ENCODE measurements at regions not wholly inside any gene's neighbourhood (a gene's known extent, or its start where the extent isn't known, plus 50 kb on each side); places are given as distances from the start of the nearest gene placed in this dataset.

DNA sequence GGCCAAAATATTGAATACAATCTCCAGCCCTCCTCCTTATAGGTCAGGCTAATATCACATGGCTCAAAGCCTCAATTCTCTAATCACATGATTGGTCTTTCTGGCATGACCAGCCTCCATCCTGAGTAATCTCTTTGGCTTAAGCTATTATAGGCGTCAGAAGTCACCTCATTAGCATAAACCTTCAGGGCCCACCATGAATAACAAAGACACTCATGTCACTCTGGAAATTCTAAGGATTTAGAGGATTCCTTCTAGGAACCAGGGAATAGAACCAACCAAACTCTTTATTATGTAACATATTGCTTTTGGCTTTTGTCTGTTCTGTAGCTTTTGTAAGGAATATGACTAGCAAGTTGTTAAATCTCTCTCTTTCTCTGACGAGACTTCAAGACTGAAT is 109.2 kb upstream of the IGFBP7 start:
- DNase-seq (ENCODE audit: low read depth in 1 of 2, low spot score in 1 of 2): no peak
- H3K36me3 ChIP-seq: no peaks in the 10 kb centered on the region
- TF ChIP-seq, protein P1, sequence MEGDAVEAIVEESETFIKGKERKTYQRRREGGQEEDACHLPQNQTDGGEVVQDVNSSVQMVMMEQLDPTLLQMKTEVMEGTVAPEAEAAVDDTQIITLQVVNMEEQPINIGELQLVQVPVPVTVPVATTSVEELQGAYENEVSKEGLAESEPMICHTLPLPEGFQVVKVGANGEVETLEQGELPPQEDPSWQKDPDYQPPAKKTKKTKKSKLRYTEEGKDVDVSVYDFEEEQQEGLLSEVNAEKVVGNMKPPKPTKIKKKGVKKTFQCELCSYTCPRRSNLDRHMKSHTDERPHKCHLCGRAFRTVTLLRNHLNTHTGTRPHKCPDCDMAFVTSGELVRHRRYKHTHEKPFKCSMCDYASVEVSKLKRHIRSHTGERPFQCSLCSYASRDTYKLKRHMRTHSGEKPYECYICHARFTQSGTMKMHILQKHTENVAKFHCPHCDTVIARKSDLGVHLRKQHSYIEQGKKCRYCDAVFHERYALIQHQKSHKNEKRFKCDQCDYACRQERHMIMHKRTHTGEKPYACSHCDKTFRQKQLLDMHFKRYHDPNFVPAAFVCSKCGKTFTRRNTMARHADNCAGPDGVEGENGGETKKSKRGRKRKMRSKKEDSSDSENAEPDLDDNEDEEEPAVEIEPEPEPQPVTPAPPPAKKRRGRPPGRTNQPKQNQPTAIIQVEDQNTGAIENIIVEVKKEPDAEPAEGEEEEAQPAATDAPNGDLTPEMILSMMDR (IDR thresholded peaks at IDR 0.05; ENCODE audit: low read depth, low read length): no peak
- no peaks in the 10 kb centered on the region for H3K9me3 ChIP-seq (ENCODE audit: low read depth)
- no peak overlapping the region for H3K27ac ChIP-seq
- H3K27me3 ChIP-seq: no peaks in the 10 kb centered on the region
- no peak overlapping the region for H3K4me3 ChIP-seq
- no peaks in the 10 kb centered on the region for H3K4me1 ChIP-seq (ENCODE audit: low read depth)

- TF ChIP-seq, protein P1 (IDR thresholded peaks at IDR 0.05; ENCODE audit: low read depth, low read length): no peak
- Histone ChIP-seq H3K9me3 (ENCODE audit: low read depth) (no peaks in the 10 kb centered on the region), H3K4me3 (no peak overlapping the region), H3K36me3 (no peaks in the 10 kb centered on the region), H3K27ac (no peak overlapping the region), H3K27me3 (no peaks in the 10 kb centered on the region), H3K4me1 (ENCODE audit: low read depth) (no peaks in the 10 kb centered on the region)
- DNase-seq (ENCODE audit: low read depth in 1 of 2, low spot score in 1 of 2): no peak
Measured at GRCh38 chr4:57214654-57215411, 104.6 kb upstream of the IGFBP7 start.

DNA sequence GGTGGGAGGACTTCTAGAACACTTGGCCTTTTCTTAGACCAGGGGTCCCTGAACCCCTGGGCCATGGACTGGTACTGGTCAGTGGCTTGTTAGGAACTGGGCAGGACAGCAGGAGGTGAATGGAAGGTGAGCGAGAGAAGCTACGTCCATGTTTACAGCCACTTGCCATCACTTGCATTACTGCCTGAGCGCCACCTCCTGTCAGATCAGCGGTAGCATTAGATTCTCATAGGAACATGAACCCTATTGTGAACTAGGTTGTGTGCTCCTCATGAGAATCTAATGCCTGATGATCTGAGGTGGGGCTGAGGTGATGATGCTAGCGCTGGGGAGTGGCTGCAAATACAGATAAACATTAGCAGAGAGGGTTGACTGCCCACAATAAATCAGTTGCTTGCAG is 100.9 kb upstream of the IGFBP7 start:
- TF ChIP-seq, protein P1 (IDR thresholded peaks at IDR 0.05; ENCODE audit: low read depth, low read length): no peak

GRCh38 chr4:57206172-57206571 is 96.0 kb upstream of the IGFBP7 start:
- Histone ChIP-seq H3K4me1 (ENCODE audit: low read depth) (no peaks in the 10 kb centered on the region), H3K27ac (no peak overlapping the region), H3K27me3 (no peaks in the 10 kb centered on the region), H3K36me3 (no peaks in the 10 kb centered on the region), H3K4me3 (no peak overlapping the region), H3K9me3 (ENCODE audit: low read depth) (no peaks in the 10 kb centered on the region)
- TF ChIP-seq, protein P1 (IDR thresholded peaks at IDR 0.05; ENCODE audit: low read depth, low read length): no peak
- DNase-seq (ENCODE audit: low read depth in 1 of 2, low spot score in 1 of 2): no peak

More for the DNA sequence above, 100.9 kb upstream of the IGFBP7 start:
- no peaks in the 10 kb centered on the region for H3K27me3 ChIP-seq
- no peaks in the 10 kb centered on the region for H3K36me3 ChIP-seq
- H3K27ac ChIP-seq: no peak overlapping the region
- DNase-seq (ENCODE audit: low read depth in 1 of 2, low spot score in 1 of 2): no peak
- no peaks in the 10 kb centered on the region for H3K9me3 ChIP-seq (ENCODE audit: low read depth)
- H3K4me1 ChIP-seq (ENCODE audit: low read depth): no peaks in the 10 kb centered on the region
- no peak overlapping the region for H3K4me3 ChIP-seq

DNA sequence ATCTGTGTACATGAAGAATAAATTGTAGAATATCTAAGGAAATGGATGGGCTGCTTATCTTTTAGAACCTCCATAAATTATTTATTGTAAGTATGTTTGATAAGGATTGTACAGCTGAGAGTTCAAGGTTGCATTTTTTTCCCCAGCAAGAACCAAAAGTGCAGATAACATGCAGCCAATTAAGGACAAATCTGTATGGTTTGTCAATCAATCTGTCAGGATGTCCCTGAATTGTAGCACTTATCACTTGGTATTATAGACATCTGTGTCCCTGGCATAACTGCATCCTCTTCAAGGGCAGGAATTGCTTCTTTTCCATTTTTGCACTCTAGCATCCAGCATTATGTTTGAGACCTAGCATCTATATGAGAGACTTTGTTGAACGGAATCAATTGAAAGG is 95.4 kb upstream of the IGFBP7 start:
- H3K9me3 ChIP-seq (ENCODE audit: low read depth): no peaks in the 10 kb centered on the region
- no peak for DNase-seq (ENCODE audit: low read depth in 1 of 2, low spot score in 1 of 2)
- H3K4me1 ChIP-seq (ENCODE audit: low read depth): no peaks in the 10 kb centered on the region
- no peak overlapping the region for H3K4me3 ChIP-seq
- TF ChIP-seq, protein P1 (IDR thresholded peaks at IDR 0.05; ENCODE audit: low read depth, low read length): no peak
- H3K36me3 ChIP-seq: no peaks in the 10 kb centered on the region
- H3K27ac ChIP-seq: no peak overlapping the region
- no peaks in the 10 kb centered on the region for H3K27me3 ChIP-seq

Data from cardiac muscle cell (in vitro differentiated cells and primary cell).